ENCODE measurements at regions not wholly inside any gene's neighbourhood (a gene's known extent, or its start where the extent isn't known, plus 50 kb on each side); places are given as distances from the start of the nearest gene placed in this dataset.

GRCh38 chr15:61623746-61624145 is 394.6 kb upstream of the RORA start:
- Histone ChIP-seq H3K4me1 (ENCODE audit: insufficient read depth, low read length) (no peaks in the 10 kb centered on the region), H3K9ac (ENCODE audit: low read length) (no peak overlapping the region), H3K27me3 (ENCODE audit: control insufficient read depth in 1 of 2, insufficient read depth in 2 of 2, low read length in 2 of 2) (no peaks in the 10 kb centered on the region), H3K36me3 (ENCODE audit: insufficient read depth, low read length) (no peaks in the 10 kb centered on the region), H3K4me3 (ENCODE audit: low read depth in 1 of 2, low read length in 2 of 2) (no peak overlapping the region), H3K27ac (ENCODE audit: low read depth, low read length) (no peak overlapping the region), H3K9me3 (ENCODE audit: low read length) (no peaks in the 10 kb centered on the region)

- Histone ChIP-seq H3K9me3 (ENCODE audit: low read length) (no peaks in the 10 kb centered on the region), H3K4me3 (ENCODE audit: low read depth in 1 of 2, low read length in 2 of 2) (no peak overlapping the region), H3K27ac (ENCODE audit: low read depth, low read length) (no peak overlapping the region), H3K9ac (ENCODE audit: low read length) (no peak overlapping the region), H3K4me1 (ENCODE audit: insufficient read depth, low read length) (no peaks in the 10 kb centered on the region), H3K27me3 (ENCODE audit: control insufficient read depth in 1 of 2, insufficient read depth in 2 of 2, low read length in 2 of 2) (no peaks in the 10 kb centered on the region), H3K36me3 (ENCODE audit: insufficient read depth, low read length) (no peaks in the 10 kb centered on the region)
Observed at GRCh38 chr15:61621865-61622264, 392.8 kb upstream of the RORA start.

- H3K4me3 ChIP-seq (ENCODE audit: low read depth in 1 of 2, low read length in 2 of 2), result no peak overlapping the region
- no peaks in the 10 kb centered on the region for H3K36me3 ChIP-seq (ENCODE audit: insufficient read depth, low read length)
- no peaks in the 10 kb centered on the region for H3K27me3 ChIP-seq (ENCODE audit: control insufficient read depth in 1 of 2, insufficient read depth in 2 of 2, low read length in 2 of 2)
- no peak overlapping the region for H3K9ac ChIP-seq (ENCODE audit: low read length)
- no peaks in the 10 kb centered on the region for H3K9me3 ChIP-seq (ENCODE audit: low read length)
- no peak overlapping the region for H3K27ac ChIP-seq (ENCODE audit: low read depth, low read length)
- no peaks in the 10 kb centered on the region for H3K4me1 ChIP-seq (ENCODE audit: insufficient read depth, low read length)
Observed at GRCh38 chr15:61621146-61621545, 392.0 kb upstream of the RORA start.

- no peaks in the 10 kb centered on the region for H3K27me3 ChIP-seq (ENCODE audit: control insufficient read depth in 1 of 2, insufficient read depth in 2 of 2, low read length in 2 of 2)
- H3K9me3 ChIP-seq (ENCODE audit: low read length), result no peaks in the 10 kb centered on the region
- no peak overlapping the region for H3K4me3 ChIP-seq (ENCODE audit: low read depth in 1 of 2, low read length in 2 of 2)
- no peaks in the 10 kb centered on the region for H3K36me3 ChIP-seq (ENCODE audit: insufficient read depth, low read length)
- no peak overlapping the region for H3K27ac ChIP-seq (ENCODE audit: low read depth, low read length)
- H3K9ac ChIP-seq (ENCODE audit: low read length), result no peak overlapping the region
- H3K4me1 ChIP-seq (ENCODE audit: insufficient read depth, low read length), result no peaks in the 10 kb centered on the region
Observed at GRCh38 chr15:61620151-61620550, 391.0 kb upstream of the RORA start.

GRCh38 chr15:61613729-61614128 is 384.6 kb upstream of the RORA start:
- peak overlapping the region in 1 of 2 donors; percentile 12 for H3K4me3 ChIP-seq (ENCODE audit: low read depth in 1 of 2, low read length in 2 of 2)
- no peaks in the 10 kb centered on the region for H3K36me3 ChIP-seq (ENCODE audit: insufficient read depth, low read length)
- H3K27me3 ChIP-seq (ENCODE audit: control insufficient read depth in 1 of 2, insufficient read depth in 2 of 2, low read length in 2 of 2), result no peaks in the 10 kb centered on the region
- no peak overlapping the region for H3K9ac ChIP-seq (ENCODE audit: low read length)
- no peak overlapping the region for H3K27ac ChIP-seq (ENCODE audit: low read depth, low read length)
- no peaks in the 10 kb centered on the region for H3K9me3 ChIP-seq (ENCODE audit: low read length)
- no peaks in the 10 kb centered on the region for H3K4me1 ChIP-seq (ENCODE audit: insufficient read depth, low read length)

- H3K27ac ChIP-seq (ENCODE audit: low read depth, low read length), result no peak overlapping the region
- H3K9ac ChIP-seq (ENCODE audit: low read length), result no peak overlapping the region
- no peaks in the 10 kb centered on the region for H3K36me3 ChIP-seq (ENCODE audit: insufficient read depth, low read length)
- no peaks in the 10 kb centered on the region for H3K4me1 ChIP-seq (ENCODE audit: insufficient read depth, low read length)
- H3K27me3 ChIP-seq (ENCODE audit: control insufficient read depth in 1 of 2, insufficient read depth in 2 of 2, low read length in 2 of 2), result no peaks in the 10 kb centered on the region
- no peak overlapping the region for H3K4me3 ChIP-seq (ENCODE audit: low read depth in 1 of 2, low read length in 2 of 2)
- H3K9me3 ChIP-seq (ENCODE audit: low read length), result no peaks in the 10 kb centered on the region
Observed at GRCh38 chr15:61613138-61613537, 384.0 kb upstream of the RORA start.

- no peak overlapping the region for H3K9ac ChIP-seq (ENCODE audit: low read length)
- no peaks in the 10 kb centered on the region for H3K36me3 ChIP-seq (ENCODE audit: insufficient read depth, low read length)
- no peaks in the 10 kb centered on the region for H3K27me3 ChIP-seq (ENCODE audit: control insufficient read depth in 1 of 2, insufficient read depth in 2 of 2, low read length in 2 of 2)
Observed at GRCh38 chr15:61612111-61612510, 383.0 kb upstream of the RORA start.

GRCh38 chr15:61605343-61605742 is 376.2 kb upstream of the RORA start:
- no peaks in the 10 kb centered on the region for H3K4me1 ChIP-seq (ENCODE audit: insufficient read depth, low read length)
- no peak overlapping the region for H3K4me3 ChIP-seq (ENCODE audit: low read depth in 1 of 2, low read length in 2 of 2)
- no peak overlapping the region for H3K27ac ChIP-seq (ENCODE audit: low read depth, low read length)
- no peaks in the 10 kb centered on the region for H3K27me3 ChIP-seq (ENCODE audit: control insufficient read depth in 1 of 2, insufficient read depth in 2 of 2, low read length in 2 of 2)
- no peaks in the 10 kb centered on the region for H3K9me3 ChIP-seq (ENCODE audit: low read length)
- H3K36me3 ChIP-seq (ENCODE audit: insufficient read depth, low read length), result no peaks in the 10 kb centered on the region
- H3K9ac ChIP-seq (ENCODE audit: low read length), result no peak overlapping the region

More at GRCh38 chr15:61612111-61612510, 383.0 kb upstream of the RORA start:
- Histone ChIP-seq H3K27ac (ENCODE audit: low read depth, low read length) (no peak overlapping the region), H3K4me1 (ENCODE audit: insufficient read depth, low read length) (no peaks in the 10 kb centered on the region), H3K9me3 (ENCODE audit: low read length) (no peaks in the 10 kb centered on the region), H3K4me3 (ENCODE audit: low read depth in 1 of 2, low read length in 2 of 2) (no peak overlapping the region)

GRCh38 chr15:61598655-61599054 is 369.6 kb upstream of the RORA start:
- Histone ChIP-seq H3K9me3 (ENCODE audit: low read length) (no peaks in the 10 kb centered on the region), H3K4me3 (ENCODE audit: low read depth in 1 of 2, low read length in 2 of 2) (no peak overlapping the region), H3K36me3 (ENCODE audit: insufficient read depth, low read length) (no peaks in the 10 kb centered on the region), H3K27ac (ENCODE audit: low read depth, low read length) (no peak overlapping the region), H3K9ac (ENCODE audit: low read length) (no peak overlapping the region), H3K27me3 (ENCODE audit: control insufficient read depth in 1 of 2, insufficient read depth in 2 of 2, low read length in 2 of 2) (no peaks in the 10 kb centered on the region), H3K4me1 (ENCODE audit: insufficient read depth, low read length) (no peaks in the 10 kb centered on the region)

GRCh38 chr15:61584410-61584809 is 355.3 kb upstream of the RORA start:
- no peaks in the 10 kb centered on the region for H3K36me3 ChIP-seq (ENCODE audit: insufficient read depth, low read length)
- no peaks in the 10 kb centered on the region for H3K9me3 ChIP-seq (ENCODE audit: low read length)
- no peak overlapping the region for H3K9ac ChIP-seq (ENCODE audit: low read length)
- H3K27ac ChIP-seq (ENCODE audit: low read depth, low read length), result no peak overlapping the region
- H3K4me3 ChIP-seq (ENCODE audit: low read depth in 1 of 2, low read length in 2 of 2), result no peak overlapping the region
- H3K4me1 ChIP-seq (ENCODE audit: insufficient read depth, low read length), result no peaks in the 10 kb centered on the region
- H3K27me3 ChIP-seq (ENCODE audit: control insufficient read depth in 1 of 2, insufficient read depth in 2 of 2, low read length in 2 of 2), result no peaks in the 10 kb centered on the region

GRCh38 chr15:61582092-61582491 is 353.0 kb upstream of the RORA start:
- no peaks in the 10 kb centered on the region for H3K36me3 ChIP-seq (ENCODE audit: insufficient read depth, low read length)
- no peaks in the 10 kb centered on the region for H3K9me3 ChIP-seq (ENCODE audit: low read length)
- H3K9ac ChIP-seq (ENCODE audit: low read length), result no peak overlapping the region
- no peak overlapping the region for H3K27ac ChIP-seq (ENCODE audit: low read depth, low read length)
- no peak overlapping the region for H3K4me3 ChIP-seq (ENCODE audit: low read depth in 1 of 2, low read length in 2 of 2)
- H3K4me1 ChIP-seq (ENCODE audit: insufficient read depth, low read length), result no peaks in the 10 kb centered on the region
- no peaks in the 10 kb centered on the region for H3K27me3 ChIP-seq (ENCODE audit: control insufficient read depth in 1 of 2, insufficient read depth in 2 of 2, low read length in 2 of 2)

GRCh38 chr15:61575597-61575996 is 346.5 kb upstream of the RORA start:
- no peak overlapping the region for H3K27ac ChIP-seq (ENCODE audit: low read depth, low read length)
- H3K9me3 ChIP-seq (ENCODE audit: low read length), result no peaks in the 10 kb centered on the region
- H3K36me3 ChIP-seq (ENCODE audit: insufficient read depth, low read length), result no peaks in the 10 kb centered on the region
- H3K4me1 ChIP-seq (ENCODE audit: insufficient read depth, low read length), result no peaks in the 10 kb centered on the region
- no peaks in the 10 kb centered on the region for H3K27me3 ChIP-seq (ENCODE audit: control insufficient read depth in 1 of 2, insufficient read depth in 2 of 2, low read length in 2 of 2)
- no peak overlapping the region for H3K4me3 ChIP-seq (ENCODE audit: low read depth in 1 of 2, low read length in 2 of 2)
- H3K9ac ChIP-seq (ENCODE audit: low read length), result no peak overlapping the region

All from muscle layer of colon (tissue), 2 donors.